ENCODE measurements at regions not wholly inside any gene's neighbourhood (a gene's known extent, or its start where the extent isn't known, plus 50 kb on each side); places are given as distances from the start of the nearest gene placed in this dataset.

DNA sequence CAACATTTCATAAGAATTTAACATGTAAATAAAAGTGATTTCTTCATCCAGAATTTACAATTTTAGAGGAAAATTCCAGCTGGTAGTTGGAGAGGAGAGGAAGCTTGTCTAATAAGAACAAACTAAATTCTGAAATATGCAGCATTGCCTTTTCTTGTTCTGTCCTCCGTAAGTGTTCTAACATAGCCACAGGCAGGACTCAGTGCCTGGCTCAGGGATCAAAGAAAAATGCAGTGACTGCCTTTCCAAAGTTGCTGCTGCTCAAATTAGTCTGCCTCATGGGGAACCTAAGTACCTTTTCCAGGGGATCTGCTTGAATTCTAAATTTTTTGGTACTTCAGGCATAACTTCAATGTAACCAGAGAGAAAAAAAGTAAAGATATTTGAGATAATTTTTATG, 713.0 kb upstream of the CADM2 start:
- H3K9ac ChIP-seq (ENCODE audit: low read length) = no peak overlapping the region
- no peaks in the 10 kb centered on the region for H3K27me3 ChIP-seq (replicated peaks; ENCODE audit: control insufficient read depth, insufficient read depth, low read length)
- DNase-seq (ENCODE audit: low read depth) = no peak
- no peak overlapping the region for H3K4me3 ChIP-seq (ENCODE audit: low read length)
- H3K9me3 ChIP-seq (ENCODE audit: control insufficient read depth, low read length) = no peaks in the 10 kb centered on the region
- H3K36me3 ChIP-seq (ENCODE audit: control insufficient read depth, insufficient read depth, low read length, severe bottlenecking) = no peaks in the 10 kb centered on the region
- no peaks in the 10 kb centered on the region for H3K4me1 ChIP-seq (ENCODE audit: control insufficient read depth, insufficient read depth, low read length)

DNA sequence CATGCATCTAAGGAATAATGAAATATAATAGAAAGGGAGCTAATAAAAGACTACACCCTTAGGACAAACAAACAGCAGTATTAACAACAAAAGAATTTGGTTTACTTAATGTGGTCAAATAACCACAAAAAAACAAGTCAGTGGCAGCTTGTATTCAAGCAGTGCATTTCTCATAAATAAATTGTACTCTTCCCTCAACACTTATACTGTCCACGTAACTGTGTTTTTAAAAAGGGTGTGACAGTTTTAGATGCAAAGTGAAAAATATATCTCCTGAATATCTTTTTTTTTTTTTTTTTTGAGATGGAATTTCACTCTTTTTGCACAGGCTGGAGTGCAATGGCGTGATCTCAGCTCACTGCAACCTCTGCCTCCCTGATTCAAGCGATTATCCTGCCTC, 698.2 kb upstream of the CADM2 start:
- no peaks in the 10 kb centered on the region for H3K9me3 ChIP-seq (ENCODE audit: control insufficient read depth, low read length)
- no peaks in the 10 kb centered on the region for H3K27me3 ChIP-seq (replicated peaks; ENCODE audit: control insufficient read depth, insufficient read depth, low read length)
- no peak overlapping the region for H3K4me3 ChIP-seq (ENCODE audit: low read length)
- no peak overlapping the region for H3K9ac ChIP-seq (ENCODE audit: low read length)
- H3K36me3 ChIP-seq (ENCODE audit: control insufficient read depth, insufficient read depth, low read length, severe bottlenecking) = no peaks in the 10 kb centered on the region
- no peaks in the 10 kb centered on the region for H3K4me1 ChIP-seq (ENCODE audit: control insufficient read depth, insufficient read depth, low read length)
- no peak for DNase-seq (ENCODE audit: low read depth)

DNA sequence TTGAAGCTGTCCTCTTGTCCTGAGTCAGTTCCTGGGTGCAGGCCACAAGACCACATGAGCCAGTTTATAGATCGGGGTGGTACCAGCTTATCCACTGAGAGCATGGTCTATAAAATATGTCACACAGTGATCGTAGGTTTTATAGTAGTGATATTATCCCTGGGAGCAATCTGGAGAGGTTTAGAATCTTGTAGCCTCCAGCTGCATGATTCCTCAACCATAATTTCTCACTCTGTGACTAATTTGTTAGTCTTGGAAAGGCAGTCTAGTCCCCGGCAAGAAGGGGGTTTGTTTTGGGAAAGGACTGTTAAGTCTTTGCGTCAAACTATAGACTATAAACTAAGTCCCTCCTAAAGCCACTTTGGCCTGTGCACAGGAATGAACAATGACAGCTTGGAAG, 693.0 kb upstream of the CADM2 start:
- no peak overlapping the region for H3K9ac ChIP-seq (ENCODE audit: low read length)
- no peak for DNase-seq (ENCODE audit: low read depth)
- no peaks in the 10 kb centered on the region for H3K27me3 ChIP-seq (replicated peaks; ENCODE audit: control insufficient read depth, insufficient read depth, low read length)
- H3K4me1 ChIP-seq (ENCODE audit: control insufficient read depth, insufficient read depth, low read length) = no peaks in the 10 kb centered on the region
- no peaks in the 10 kb centered on the region for H3K36me3 ChIP-seq (ENCODE audit: control insufficient read depth, insufficient read depth, low read length, severe bottlenecking)
- no peak overlapping the region for H3K4me3 ChIP-seq (ENCODE audit: low read length)
- H3K9me3 ChIP-seq (ENCODE audit: control insufficient read depth, low read length) = no peaks in the 10 kb centered on the region

DNA sequence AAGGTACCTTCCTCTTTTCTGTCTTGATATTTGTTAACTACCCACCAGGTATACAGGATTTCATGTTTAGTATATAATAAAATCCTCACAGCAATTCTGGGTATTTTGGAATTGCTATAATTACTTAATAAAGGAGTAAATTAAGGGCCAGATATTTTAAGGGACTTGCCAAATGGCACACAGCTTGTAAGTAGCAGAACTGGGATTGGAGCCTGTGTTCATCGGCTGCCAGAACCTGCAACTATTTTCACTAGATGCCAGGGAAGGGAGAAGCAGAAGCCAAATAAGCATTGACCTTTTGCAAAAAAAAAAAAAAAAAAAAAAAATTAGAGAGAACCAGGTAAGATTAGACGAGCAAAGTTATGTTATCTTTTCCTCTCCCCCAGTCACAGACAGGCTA, 683.3 kb upstream of the CADM2 start:
- no peak for DNase-seq (ENCODE audit: low read depth)
- H3K4me1 ChIP-seq (ENCODE audit: control insufficient read depth, insufficient read depth, low read length) = no peaks in the 10 kb centered on the region
- no peaks in the 10 kb centered on the region for H3K9me3 ChIP-seq (ENCODE audit: control insufficient read depth, low read length)
- H3K4me3 ChIP-seq (ENCODE audit: low read length) = no peak overlapping the region
- no peaks in the 10 kb centered on the region for H3K27me3 ChIP-seq (replicated peaks; ENCODE audit: control insufficient read depth, insufficient read depth, low read length)
- H3K9ac ChIP-seq (ENCODE audit: low read length) = no peak overlapping the region
- no peaks in the 10 kb centered on the region for H3K36me3 ChIP-seq (ENCODE audit: control insufficient read depth, insufficient read depth, low read length, severe bottlenecking)

DNA sequence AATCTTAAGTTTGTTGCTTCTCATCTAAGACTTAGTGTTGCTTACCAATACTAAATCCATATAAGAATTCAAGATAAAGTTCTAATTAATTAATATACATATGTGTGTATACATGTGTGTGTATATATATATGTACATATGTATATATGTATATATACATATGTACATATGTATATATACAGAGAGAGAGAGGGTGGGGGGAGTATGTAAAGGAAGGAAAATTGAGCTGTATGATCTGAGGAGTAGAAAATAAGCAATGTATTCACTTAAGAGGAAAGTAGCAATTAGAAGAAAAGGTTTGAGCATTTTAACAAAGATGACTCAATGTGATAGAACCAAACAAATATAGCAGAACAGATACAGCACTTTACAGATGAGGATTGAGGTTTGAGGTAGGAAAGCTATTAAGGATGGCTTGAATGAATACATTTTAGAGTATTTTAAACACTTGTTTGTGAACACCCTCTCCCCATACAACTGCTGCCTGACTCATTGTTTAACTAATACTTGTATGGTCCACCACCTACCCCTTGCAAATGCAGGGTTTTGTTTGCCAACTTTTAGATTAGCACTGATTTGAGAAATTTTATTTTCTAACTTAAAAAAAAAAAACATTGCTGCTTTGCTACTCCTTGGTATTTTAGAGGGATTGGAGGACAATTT, 681.1 kb upstream of the CADM2 start:
- Histone ChIP-seq H3K36me3 (ENCODE audit: control insufficient read depth, insufficient read depth, low read length, severe bottlenecking) (no peaks in the 10 kb centered on the region), H3K9ac (ENCODE audit: low read length) (no peak overlapping the region), H3K9me3 (ENCODE audit: control insufficient read depth, low read length) (peaks cover 4% of the 10 kb centered on the region), H3K4me3 (ENCODE audit: low read length) (no peak overlapping the region), H3K27me3 (replicated peaks; ENCODE audit: control insufficient read depth, insufficient read depth, low read length) (no peaks in the 10 kb centered on the region), H3K4me1 (ENCODE audit: control insufficient read depth, insufficient read depth, low read length) (no peaks in the 10 kb centered on the region)
- no peak for DNase-seq (ENCODE audit: low read depth)

DNA sequence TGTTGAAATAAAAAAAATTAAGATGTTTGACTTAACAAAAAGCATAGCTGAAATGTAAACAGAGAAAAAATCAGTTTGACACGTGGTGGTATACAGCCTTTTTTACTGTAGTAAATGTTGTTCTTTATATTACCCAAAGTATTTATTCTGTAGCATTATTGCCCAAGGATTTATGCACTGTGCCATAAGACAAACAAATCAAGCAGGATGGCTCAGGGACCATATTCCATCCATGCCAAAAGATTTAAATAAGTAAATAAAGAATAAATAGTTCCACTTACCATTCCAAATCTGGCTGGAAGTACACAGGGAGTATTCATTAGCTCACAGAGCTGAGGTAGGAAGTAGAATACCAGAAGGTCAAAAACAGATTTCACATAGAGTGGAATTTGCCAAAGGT, 666.7 kb upstream of the CADM2 start:
- no peak for DNase-seq (ENCODE audit: low read depth)
- Histone ChIP-seq H3K9ac (ENCODE audit: low read length) (no peak overlapping the region), H3K4me1 (ENCODE audit: control insufficient read depth, insufficient read depth, low read length) (no peaks in the 10 kb centered on the region), H3K9me3 (ENCODE audit: control insufficient read depth, low read length) (no peaks in the 10 kb centered on the region), H3K36me3 (ENCODE audit: control insufficient read depth, insufficient read depth, low read length, severe bottlenecking) (no peaks in the 10 kb centered on the region), H3K4me3 (ENCODE audit: low read length) (no peak overlapping the region), H3K27me3 (replicated peaks; ENCODE audit: control insufficient read depth, insufficient read depth, low read length) (no peaks in the 10 kb centered on the region)

DNA sequence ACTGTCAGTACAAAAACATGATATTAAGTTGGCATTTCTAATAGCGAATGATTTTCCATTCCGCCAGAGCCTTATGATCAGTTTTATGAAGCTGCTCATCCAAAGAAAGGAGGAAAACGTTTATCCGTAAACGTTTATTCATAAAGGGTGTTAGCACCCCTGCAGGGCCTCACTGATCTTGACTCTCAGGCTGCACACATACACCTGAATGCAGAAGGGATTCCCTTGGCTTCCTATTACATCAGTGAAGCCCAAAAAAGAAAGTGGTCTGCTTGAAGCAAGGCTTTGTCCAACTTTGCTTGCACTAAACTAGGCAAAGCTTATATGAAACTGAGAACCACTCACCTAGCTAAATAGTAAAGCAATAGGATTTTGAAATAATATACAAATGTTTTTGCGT, 659.5 kb upstream of the CADM2 start:
- no peaks in the 10 kb centered on the region for H3K36me3 ChIP-seq (ENCODE audit: control insufficient read depth, insufficient read depth, low read length, severe bottlenecking)
- H3K9ac ChIP-seq (ENCODE audit: low read length) = no peak overlapping the region
- H3K4me1 ChIP-seq (ENCODE audit: control insufficient read depth, insufficient read depth, low read length) = no peaks in the 10 kb centered on the region
- no peak overlapping the region for H3K4me3 ChIP-seq (ENCODE audit: low read length)
- no peaks in the 10 kb centered on the region for H3K9me3 ChIP-seq (ENCODE audit: control insufficient read depth, low read length)
- DNase-seq (ENCODE audit: low read depth) = no peak
- no peaks in the 10 kb centered on the region for H3K27me3 ChIP-seq (replicated peaks; ENCODE audit: control insufficient read depth, insufficient read depth, low read length)

DNA sequence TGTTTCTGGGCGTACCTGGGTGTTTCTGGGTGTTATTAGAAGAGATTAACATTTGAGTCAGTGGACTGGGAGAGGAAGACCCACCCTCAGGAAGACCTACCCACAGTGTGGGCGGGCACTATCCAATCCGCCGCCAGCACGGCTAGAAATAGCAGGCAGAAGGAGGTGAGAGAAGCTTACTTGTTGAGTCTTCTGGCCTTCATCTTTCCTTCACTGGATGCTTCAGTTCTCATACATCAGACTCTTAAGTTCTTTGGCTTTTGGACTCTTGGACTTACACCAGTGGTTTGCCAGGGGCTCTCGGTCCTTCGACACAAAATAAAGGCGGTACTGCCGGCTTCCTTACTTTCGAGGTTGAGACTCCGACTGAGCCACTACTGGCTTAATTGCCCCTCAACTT, 654.6 kb upstream of the CADM2 start:
- Histone ChIP-seq H3K4me3 (ENCODE audit: low read length) (no peak overlapping the region), H3K9ac (ENCODE audit: low read length) (no peak overlapping the region), H3K36me3 (ENCODE audit: control insufficient read depth, insufficient read depth, low read length, severe bottlenecking) (no peaks in the 10 kb centered on the region), H3K9me3 (ENCODE audit: control insufficient read depth, low read length) (no peaks in the 10 kb centered on the region), H3K4me1 (ENCODE audit: control insufficient read depth, insufficient read depth, low read length) (no peaks in the 10 kb centered on the region), H3K27me3 (replicated peaks; ENCODE audit: control insufficient read depth, insufficient read depth, low read length) (no peaks in the 10 kb centered on the region)
- DNase-seq (ENCODE audit: low read depth) = no peak

DNA sequence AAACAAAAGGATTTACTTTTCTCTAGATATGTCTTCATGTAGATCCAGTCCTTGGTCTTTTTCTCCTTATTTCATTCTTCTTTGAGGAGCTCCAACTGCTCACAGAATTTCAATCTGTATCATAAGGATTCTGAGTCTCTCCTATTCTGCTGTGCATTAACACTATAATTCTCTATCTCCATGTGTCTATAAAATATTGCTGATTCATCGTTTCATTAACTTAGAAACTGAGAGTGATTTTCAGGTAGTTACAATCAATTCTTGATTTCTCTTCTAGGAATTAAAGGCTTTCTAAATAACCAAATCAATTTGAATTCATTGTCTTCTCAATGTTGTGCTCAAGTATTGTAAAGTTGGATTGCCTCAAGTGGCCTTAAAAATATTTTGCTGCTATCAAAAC, 651.5 kb upstream of the CADM2 start:
- Histone ChIP-seq H3K36me3 (ENCODE audit: control insufficient read depth, insufficient read depth, low read length, severe bottlenecking) (no peaks in the 10 kb centered on the region), H3K4me1 (ENCODE audit: control insufficient read depth, insufficient read depth, low read length) (no peaks in the 10 kb centered on the region)

DNA sequence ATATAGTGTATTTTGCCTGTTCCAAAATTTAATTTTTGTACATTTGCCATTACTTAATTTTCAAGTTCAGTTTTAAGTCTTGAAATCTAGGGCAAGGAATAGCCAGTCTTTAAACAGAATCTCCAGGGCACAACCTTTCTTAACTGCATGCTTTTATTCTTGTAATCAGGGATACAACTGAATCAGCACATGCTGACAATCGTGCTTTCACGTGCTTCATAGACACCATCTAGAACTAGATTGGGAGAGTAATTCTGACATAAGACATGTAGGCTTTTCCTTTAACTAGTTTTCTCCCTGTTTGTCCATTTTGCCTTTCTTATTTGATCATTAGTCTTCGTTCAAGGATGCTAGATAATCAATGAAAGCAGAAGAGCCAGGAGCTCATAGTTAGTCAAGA, 650.4 kb upstream of the CADM2 start:
- no peaks in the 10 kb centered on the region for H3K9me3 ChIP-seq (ENCODE audit: control insufficient read depth, low read length)
- no peaks in the 10 kb centered on the region for H3K36me3 ChIP-seq (ENCODE audit: control insufficient read depth, insufficient read depth, low read length, severe bottlenecking)
- DNase-seq (ENCODE audit: low read depth) = no peak
- H3K4me1 ChIP-seq (ENCODE audit: control insufficient read depth, insufficient read depth, low read length) = no peaks in the 10 kb centered on the region
- H3K9ac ChIP-seq (ENCODE audit: low read length) = no peak overlapping the region
- H3K27me3 ChIP-seq (replicated peaks; ENCODE audit: control insufficient read depth, insufficient read depth, low read length) = no peaks in the 10 kb centered on the region
- no peak overlapping the region for H3K4me3 ChIP-seq (ENCODE audit: low read length)

More for the DNA sequence above, 651.5 kb upstream of the CADM2 start:
- H3K9ac ChIP-seq (ENCODE audit: low read length) = no peak overlapping the region
- no peak for DNase-seq (ENCODE audit: low read depth)
- H3K4me3 ChIP-seq (ENCODE audit: low read length) = no peak overlapping the region
- no peaks in the 10 kb centered on the region for H3K9me3 ChIP-seq (ENCODE audit: control insufficient read depth, low read length)
- H3K27me3 ChIP-seq (replicated peaks; ENCODE audit: control insufficient read depth, insufficient read depth, low read length) = no peaks in the 10 kb centered on the region

DNA sequence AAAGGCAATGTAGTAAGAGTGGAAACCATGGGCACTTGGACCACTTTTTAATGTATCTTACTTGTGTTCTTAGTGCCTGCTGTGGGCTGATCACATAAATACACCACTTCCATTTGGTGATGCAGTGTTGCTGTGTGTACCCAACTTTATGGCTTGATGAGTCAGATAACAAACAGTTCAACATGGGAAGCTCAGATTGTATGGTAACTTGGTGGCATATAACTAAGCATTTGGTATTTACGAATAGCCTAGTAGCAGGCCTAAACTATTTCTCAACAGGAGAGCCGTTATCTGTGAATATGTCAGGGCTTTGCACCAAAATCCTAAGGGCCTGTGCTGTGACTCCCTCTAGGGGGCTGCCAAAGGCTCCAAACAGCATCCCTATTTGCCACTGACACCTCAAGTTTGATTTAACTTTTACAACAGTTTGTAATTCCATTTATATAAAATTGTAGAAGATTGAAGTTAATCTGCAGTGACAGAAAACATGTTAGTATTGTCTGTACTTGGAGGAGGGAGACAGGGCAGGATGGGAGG, 640.4 kb upstream of the CADM2 start:
- Histone ChIP-seq H3K4me3 (ENCODE audit: low read length) (no peak overlapping the region), H3K9ac (ENCODE audit: low read length) (no peak overlapping the region), H3K27me3 (replicated peaks; ENCODE audit: control insufficient read depth, insufficient read depth, low read length) (no peaks in the 10 kb centered on the region), H3K9me3 (ENCODE audit: control insufficient read depth, low read length) (peaks cover 11% of the 10 kb centered on the region), H3K4me1 (ENCODE audit: control insufficient read depth, insufficient read depth, low read length) (no peaks in the 10 kb centered on the region), H3K36me3 (ENCODE audit: control insufficient read depth, insufficient read depth, low read length, severe bottlenecking) (no peaks in the 10 kb centered on the region)
- no peak for DNase-seq (ENCODE audit: low read depth)

Measured in adipocyte (in vitro differentiated cells).